ENCODE measurements at regions not wholly inside any gene's neighbourhood (a gene's known extent, or its start where the extent isn't known, plus 50 kb on each side); places are given as distances from the start of the nearest gene placed in this dataset.

- no peak for DNase-seq (ENCODE audit: low read depth in 2 of 2)
Measured at GRCh38 chr1:198861636-198862035, 222.8 kb downstream of the PTPRC start.

GRCh38 chr1:198864695-198865094, 225.9 kb downstream of the PTPRC start:
- no peak for DNase-seq (ENCODE audit: low read depth in 2 of 2)

GRCh38 chr1:198865319-198865718, 226.5 kb downstream of the PTPRC start:
- DNase-seq (ENCODE audit: low read depth in 2 of 2) = no peak

GRCh38 chr1:198867182-198867581, 228.3 kb downstream of the PTPRC start:
- no peak for DNase-seq (ENCODE audit: low read depth in 2 of 2)

- DNase-seq (ENCODE audit: low read depth in 2 of 2) = no peak
Measured at GRCh38 chr1:198873696-198874230, 234.9 kb downstream of the PTPRC start.

- DNase-seq (ENCODE audit: low read depth in 2 of 2) = no peak
Measured at GRCh38 chr1:198876371-198876871, 237.6 kb downstream of the PTPRC start.

- no peak for DNase-seq (ENCODE audit: low read depth in 2 of 2)
Measured at GRCh38 chr1:198878566-198878965, 239.7 kb downstream of the PTPRC start.

GRCh38 chr1:198879711-198880306, 241.0 kb downstream of the PTPRC start:
- no peak for DNase-seq (ENCODE audit: low read depth in 2 of 2)

- no peak for DNase-seq (ENCODE audit: low read depth in 2 of 2)
Measured at GRCh38 chr1:198880397-198880796, 241.6 kb downstream of the PTPRC start.

GRCh38 chr1:198880818-198881597, 242.2 kb downstream of the PTPRC start:
- peak in 1 of 2 donors; percentile 84 for DNase-seq (ENCODE audit: low read depth in 2 of 2)

GRCh38 chr1:198883184-198883583, 244.3 kb downstream of the PTPRC start:
- no peak for DNase-seq (ENCODE audit: low read depth in 2 of 2)

GRCh38 chr1:198887866-198888265, 249.0 kb downstream of the PTPRC start:
- DNase-seq (ENCODE audit: low read depth in 2 of 2) = no peak

GRCh38 chr1:198888379-198888943, 249.6 kb downstream of the PTPRC start:
- DNase-seq (ENCODE audit: low read depth in 2 of 2) = no peak

- DNase-seq (ENCODE audit: low read depth in 2 of 2) = no peak
Measured at GRCh38 chr1:198889101-198889500, 250.3 kb downstream of the PTPRC start.

- DNase-seq (ENCODE audit: low read depth in 2 of 2) = no peak
Measured at GRCh38 chr1:198889749-198890148, 250.9 kb downstream of the PTPRC start.

- DNase-seq (ENCODE audit: low read depth in 2 of 2) = no peak
Measured at GRCh38 chr1:198890214-198890930, 251.5 kb downstream of the PTPRC start.

GRCh38 chr1:198892065-198892464, 253.2 kb downstream of the PTPRC start:
- peak; percentile 93 to 94 for DNase-seq (ENCODE audit: low read depth in 2 of 2)

- DNase-seq (ENCODE audit: low read depth in 2 of 2) = no peak
Measured at GRCh38 chr1:198893141-198893540, 254.3 kb downstream of the PTPRC start.

GRCh38 chr1:198893763-198894444, 255.1 kb downstream of the PTPRC start:
- DNase-seq (ENCODE audit: low read depth in 2 of 2) = no peak

- DNase-seq (ENCODE audit: low read depth in 2 of 2) = no peak
Measured at GRCh38 chr1:198901266-198901665, 262.4 kb downstream of the PTPRC start.

GRCh38 chr1:198902655-198903054, 263.8 kb downstream of the PTPRC start:
- no peak for DNase-seq (ENCODE audit: low read depth in 2 of 2)
